Fibroblast of skin of left quadriceps (primary cell): ENCODE measurements at regions not wholly inside any gene's neighbourhood (a gene's known extent, or its start where the extent isn't known, plus 50 kb on each side); places are given as distances from the start of the nearest gene placed in this dataset.
"Not testable (repeated sequence)": the region's sequence is repeated elsewhere in the genome, so short reads cannot be mapped to it uniquely, and the experiment has no call there.

Source experiments
- DNase-seq, 2 experiments: peaks; one replicate each; pipeline ENCODE4 v3.0.0-alpha.2; 2013; ENCODE audit warnings: low read depth in 2 of 2

- no peak for DNase-seq
These were observed 698.1 kb downstream of the DTWD2 start for GRCh38 chr5:118290204-118290603.

- DNase-seq: not testable (repeated sequence)
These were observed 704.1 kb downstream of the DTWD2 start for GRCh38 chr5:118284230-118284629.

- not testable (repeated sequence) for DNase-seq
These were observed 705.8 kb downstream of the DTWD2 start for GRCh38 chr5:118282480-118283038.

DNA sequence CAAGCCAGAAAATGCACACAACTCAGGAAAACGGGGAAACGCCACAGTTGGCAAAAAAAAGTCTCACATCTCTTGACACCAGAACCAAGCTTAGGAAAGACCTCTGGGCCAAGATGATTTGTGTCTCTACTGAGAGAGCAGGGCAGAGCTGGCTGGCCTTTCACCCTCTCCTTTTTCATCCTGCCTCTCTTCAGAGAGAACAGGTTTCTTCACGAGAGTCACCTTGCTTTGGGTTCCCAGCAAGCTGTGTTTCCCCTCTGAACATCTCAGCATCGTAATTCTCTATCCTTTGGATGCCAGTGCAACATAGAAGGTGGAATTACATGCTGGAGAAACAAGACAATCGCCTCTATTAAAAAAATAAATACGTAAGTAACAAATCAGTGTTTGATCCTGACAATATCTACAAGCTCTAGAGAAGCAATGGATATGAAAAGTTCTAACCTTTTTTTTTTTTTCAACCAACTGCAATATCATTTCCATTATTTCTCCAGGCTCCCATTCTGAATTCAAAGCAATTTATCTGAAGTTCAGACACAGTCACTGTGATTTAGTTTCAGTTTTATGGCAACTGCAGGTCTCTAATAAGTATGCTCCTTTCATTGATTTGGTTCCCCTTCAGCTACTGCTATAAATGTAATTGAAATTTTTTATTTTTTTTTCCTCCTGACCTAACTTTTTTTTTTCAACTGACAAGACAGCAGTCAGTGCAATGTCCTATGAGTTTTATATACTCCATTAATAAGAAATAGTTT lies 708.6 kb downstream of the DTWD2 start:
- DNase-seq: no peak

DNA sequence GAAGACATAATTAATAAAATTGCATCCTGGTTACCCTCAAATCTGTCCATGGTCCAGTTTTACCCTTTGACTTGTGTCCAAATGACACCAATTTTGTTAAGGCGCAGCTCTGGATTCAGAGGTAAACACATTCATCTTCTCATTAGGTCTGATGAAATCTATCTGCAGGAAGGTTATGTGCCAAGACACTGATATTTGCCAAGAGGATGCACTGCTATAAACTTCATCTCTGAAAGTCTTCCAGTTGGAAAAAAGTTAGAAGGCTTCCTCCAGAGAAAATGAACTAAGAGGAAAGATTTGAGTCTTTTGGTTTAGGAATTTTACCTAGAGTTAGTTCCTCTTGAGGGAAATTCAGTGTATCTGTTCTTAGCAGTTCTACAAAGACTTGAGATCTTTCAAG lies 717.8 kb downstream of the DTWD2 start:
- DNase-seq: no peak

- DNase-seq: no peak
These were observed 730.1 kb downstream of the DTWD2 start for GRCh38 chr5:118258223-118258622.

GRCh38 chr5:118257066-118257465 lies 731.3 kb downstream of the DTWD2 start:
- DNase-seq: peak in 1 of 2 experiments; percentile 4

GRCh38 chr5:118253225-118254061 lies 734.9 kb downstream of the DTWD2 start:
- no peak for DNase-seq

- DNase-seq: no peak
These were observed 739.0 kb downstream of the DTWD2 start for GRCh38 chr5:118249386-118249785.

- DNase-seq: no peak
These were observed 740.9 kb downstream of the DTWD2 start for GRCh38 chr5:118247458-118247857.

GRCh38 chr5:118243613-118244012 lies 744.7 kb downstream of the DTWD2 start:
- DNase-seq: no peak

DNA sequence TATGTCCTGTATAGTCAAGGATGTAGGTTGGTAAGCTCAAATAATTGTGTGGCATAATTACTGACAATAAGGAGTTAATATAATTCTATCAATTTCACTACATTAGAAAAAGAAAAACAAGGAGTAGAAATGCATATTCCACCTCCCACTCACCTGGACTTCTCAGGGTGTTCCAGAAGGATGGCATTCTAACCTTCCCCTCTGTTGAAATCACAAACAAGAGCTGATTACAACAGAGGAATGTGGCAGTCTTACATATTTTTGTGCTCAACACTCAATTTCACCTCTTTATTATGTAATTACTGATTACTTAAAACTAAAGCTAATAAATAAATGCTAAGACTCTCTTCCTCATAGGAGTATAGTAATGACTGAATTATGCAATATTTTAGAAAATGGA lies 745.3 kb downstream of the DTWD2 start:
- no peak for DNase-seq

- no peak for DNase-seq
These were observed 752.1 kb downstream of the DTWD2 start for GRCh38 chr5:118236108-118236849.

- DNase-seq: peak; percentile 87 to 91
These were observed 754.7 kb downstream of the DTWD2 start for GRCh38 chr5:118233606-118234005.

GRCh38 chr5:118228489-118228888 lies 759.9 kb downstream of the DTWD2 start:
- DNase-seq: no peak

- peak; percentile 82 for DNase-seq
These were observed 763.8 kb downstream of the DTWD2 start for GRCh38 chr5:118224546-118224945.

DNA sequence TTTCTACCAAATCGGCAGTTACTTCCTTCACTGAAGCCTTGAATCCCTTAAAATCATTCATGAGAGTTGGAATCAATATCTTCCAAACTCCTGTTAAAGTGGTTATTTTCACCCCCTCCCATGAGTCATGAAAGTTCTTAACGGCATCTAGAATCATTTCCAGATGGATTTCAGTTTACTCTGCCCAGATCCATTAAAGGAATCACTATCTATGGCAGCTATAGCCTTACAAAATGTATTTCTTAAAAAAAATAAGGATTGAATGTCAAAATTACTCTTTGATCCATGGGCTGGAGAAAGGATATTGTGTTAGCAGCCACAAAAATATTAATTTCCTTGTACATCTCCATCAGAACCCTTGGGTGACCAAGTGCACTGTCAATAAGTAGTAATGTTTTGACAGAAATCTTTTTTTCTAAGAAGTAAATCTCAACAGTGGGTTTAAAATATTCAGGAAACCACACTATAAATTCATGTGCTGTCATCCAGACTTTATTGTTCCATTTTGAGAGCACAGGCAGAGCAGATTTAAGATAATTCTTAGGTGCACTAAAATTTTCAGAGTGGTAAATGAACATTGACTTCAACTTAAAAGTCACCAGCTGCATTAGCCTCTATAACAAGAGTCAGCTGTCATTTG lies 767.7 kb downstream of the DTWD2 start:
- DNase-seq: peak; percentile 82 to 83

GRCh38 chr5:118211606-118212005 lies 776.7 kb downstream of the DTWD2 start:
- no peak for DNase-seq

DNA sequence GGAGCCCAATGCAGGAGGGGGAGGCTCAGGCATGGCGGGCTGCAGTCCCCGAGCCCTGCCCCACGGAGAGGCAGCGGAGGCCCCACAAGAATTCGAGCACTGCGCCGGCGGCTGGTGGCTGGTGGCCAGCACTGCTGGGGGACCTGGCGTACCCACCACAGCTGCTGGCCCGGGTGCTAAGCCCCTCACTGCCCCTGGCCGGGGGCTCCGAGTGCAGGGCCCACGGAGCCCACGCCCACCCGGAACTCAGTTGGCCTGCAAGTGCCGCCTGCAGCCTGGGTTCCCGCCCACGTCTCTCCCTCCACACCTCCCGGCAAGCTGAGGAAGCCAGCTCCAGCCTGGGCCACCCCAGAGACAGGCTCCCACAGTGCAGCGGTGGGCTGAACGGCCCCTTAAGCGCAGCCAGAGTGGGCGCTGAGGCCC lies 780.3 kb downstream of the DTWD2 start:
- no peak for DNase-seq

DNA sequence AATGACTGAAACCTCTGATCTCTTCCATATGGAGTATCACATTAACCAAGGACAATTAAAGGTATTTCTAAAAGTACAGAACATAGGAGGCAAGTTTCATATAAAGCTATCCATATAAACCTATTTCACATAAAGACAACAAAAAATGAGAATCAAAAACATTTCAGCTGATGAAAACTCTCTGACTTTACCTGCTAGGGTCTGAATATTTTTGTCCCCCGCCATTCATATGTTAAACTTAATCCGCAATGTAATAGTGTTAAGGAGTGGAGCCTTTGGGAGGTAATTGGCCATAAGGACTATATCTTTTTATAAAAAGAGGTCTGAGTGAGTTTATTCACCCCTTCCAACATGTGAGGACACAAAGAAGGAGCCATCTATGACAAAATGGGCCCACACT lies 788.5 kb downstream of the DTWD2 start:
- no peak for DNase-seq

- no peak for DNase-seq
These were observed 792.1 kb downstream of the DTWD2 start for GRCh38 chr5:118196229-118196628.
